GM18858 (cell line): ENCODE measurements at regions not wholly inside any gene's neighbourhood (a gene's known extent, or its start where the extent isn't known, plus 50 kb on each side); places are given as distances from the start of the nearest gene placed in this dataset.
"Not testable (repeated sequence)": the region's sequence is repeated elsewhere in the genome, so short reads cannot be mapped to it uniquely, and the experiment has no call there.

Experiments
- ATAC-seq: cut with Tn5 transposase; IDR thresholded peaks from one replicate; pipeline ENCODE4 v1.9.1; 2021; ENCODE audit not compliant: unreplicated experiment

DNA sequence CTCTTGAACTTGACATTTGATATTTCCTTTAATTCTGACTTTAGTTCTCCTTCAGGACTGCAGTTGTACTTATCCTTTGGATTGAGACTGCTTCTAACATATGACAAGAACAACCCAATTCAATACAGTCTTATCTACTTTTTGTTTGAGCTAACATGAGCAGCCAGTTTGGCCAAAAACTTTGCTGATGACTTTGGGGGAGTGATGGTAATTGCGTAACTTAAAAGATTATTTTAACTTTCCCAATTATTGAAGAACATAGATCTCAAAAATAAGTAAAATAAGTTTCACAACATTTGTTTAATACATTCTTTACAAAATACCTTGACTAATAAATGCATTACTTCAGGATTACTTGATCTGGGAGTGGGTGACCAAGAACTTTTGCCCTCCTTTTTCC is 1311.1 kb upstream of the NRXN1 start:
- no peak for ATAC-seq

DNA sequence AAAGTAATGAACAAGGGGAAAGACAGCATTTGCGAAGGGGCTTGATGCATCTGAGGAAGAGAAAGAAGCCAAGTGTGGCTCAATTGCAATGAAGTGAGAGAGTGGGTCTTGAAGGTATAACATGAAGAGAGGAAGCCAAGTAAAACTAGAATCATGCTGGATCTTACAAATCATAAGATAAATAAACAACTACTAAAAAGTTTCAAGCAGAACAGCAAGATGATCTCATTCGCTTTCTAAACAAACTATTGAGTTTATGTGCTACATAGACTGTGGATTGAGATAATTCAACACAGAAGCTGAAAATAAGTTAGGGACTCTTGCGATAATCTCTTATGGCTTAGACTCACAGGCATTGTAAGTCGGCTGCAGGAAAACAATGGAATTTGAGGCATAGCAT is 1310.5 kb upstream of the NRXN1 start:
- ATAC-seq = no peak

DNA sequence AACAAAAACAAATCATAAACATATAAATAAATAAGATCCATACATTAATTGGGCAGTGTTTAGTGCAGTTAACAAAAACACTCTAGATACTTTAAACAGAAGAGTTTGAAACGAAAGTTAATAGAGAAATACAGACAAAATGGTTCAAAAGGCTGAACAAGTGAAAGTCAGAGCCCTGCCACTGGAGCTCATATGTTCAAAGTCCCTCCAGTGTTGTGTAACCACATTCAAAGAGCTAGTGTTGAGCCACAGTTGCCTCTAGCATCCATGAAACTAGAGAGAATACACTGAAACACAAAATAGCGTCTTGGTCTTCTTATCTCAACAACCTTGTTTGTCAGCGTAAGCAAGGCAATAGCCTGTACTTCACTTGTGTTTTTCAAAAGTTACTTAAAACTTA is 1309.8 kb upstream of the NRXN1 start:
- no peak for ATAC-seq

DNA sequence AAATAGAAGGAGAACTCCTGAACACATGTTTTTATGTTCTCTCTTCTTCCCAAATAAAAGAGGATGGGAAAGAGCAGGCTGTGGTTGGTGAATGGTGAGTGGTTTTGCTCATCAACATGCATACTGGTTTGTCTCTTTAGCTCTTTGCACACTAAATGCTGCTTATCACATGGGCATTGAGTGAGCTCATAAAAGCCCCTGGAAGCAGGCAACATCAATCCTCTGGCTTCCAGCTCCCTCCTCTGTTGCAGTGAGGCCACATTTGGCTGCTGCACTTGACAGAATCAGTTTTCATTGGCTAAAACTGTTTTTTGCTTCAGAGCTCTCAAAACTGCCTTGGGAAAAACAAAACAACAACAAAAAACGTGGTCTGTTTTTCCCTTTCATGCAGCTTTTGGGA is 1308.2 kb upstream of the NRXN1 start:
- ATAC-seq = no peak

DNA sequence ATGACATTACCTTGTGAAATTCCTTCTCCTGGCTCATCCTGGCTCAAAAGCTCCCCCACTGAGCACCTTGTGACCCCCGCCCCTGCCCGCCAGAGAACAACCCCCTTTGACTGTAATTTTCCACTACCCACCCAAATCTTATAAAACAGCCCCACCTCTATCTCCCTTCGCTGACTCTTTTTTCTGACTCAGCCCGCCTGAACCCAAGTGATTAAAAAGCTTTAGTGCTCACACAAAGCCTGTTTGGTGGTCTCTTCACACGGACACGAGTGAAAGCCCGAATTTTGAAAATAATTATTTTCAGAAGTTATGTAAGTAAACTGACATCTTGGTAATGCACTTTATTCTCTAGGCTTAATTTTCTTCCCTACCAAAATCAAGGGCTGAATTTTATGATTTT is 1305.9 kb upstream of the NRXN1 start:
- ATAC-seq = not testable (repeated sequence)

DNA sequence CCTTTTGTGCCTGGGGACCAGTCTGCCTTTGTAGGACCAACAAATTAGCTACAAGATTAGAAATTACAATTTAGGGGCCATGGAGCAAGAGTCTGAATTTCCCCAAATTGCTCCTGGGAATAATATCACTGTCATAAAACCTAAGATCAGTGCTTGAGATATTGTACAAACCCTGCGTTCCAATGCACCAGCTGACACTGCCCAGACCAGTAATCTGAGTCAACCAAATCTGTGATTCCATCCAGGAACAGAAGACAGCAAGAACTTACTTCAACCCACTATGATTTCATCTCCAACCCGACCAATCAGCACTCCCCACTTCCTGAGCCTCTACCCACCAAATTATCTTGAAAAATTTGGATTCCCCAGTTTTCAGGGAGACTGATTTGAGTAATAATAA is 1305.0 kb upstream of the NRXN1 start:
- no peak for ATAC-seq

DNA sequence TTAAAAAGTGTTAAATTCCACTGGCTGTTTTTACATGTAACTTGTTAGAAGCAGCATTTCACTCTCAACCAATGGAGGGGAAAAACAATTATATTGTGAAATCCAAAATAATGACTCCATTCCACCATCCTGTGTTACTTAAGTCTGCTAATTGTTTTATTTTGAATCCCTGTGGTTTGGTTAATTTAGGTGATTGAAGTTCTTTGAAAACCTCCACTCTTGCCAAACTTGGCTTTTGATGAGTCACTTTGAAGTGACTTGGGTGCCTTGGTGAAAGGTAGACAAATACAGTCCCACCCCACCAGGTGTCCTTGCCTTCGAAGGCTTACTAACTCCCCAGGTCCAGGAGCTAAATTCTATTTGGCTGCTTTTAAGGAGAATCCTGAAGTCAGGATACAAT is 1303.8 kb upstream of the NRXN1 start:
- ATAC-seq = no peak

DNA sequence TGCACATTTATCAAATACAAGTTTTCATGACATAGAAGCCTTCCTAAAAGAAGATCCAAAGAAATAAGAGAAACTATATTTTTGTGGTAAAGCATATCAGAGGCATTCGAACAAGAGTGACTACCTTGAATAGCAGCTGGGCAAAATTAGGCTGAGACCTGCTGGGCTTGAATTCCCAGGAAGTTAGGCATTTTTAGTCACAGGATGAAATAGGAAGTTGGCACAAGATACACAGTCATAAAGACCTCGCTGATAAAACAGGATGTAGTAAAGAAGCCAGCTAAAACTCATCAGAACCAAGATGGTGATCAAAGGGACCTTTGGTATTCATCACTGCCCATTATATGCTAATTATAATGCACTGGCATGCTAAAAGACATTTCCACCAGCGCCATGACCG is 1302.3 kb upstream of the NRXN1 start:
- no peak for ATAC-seq

DNA sequence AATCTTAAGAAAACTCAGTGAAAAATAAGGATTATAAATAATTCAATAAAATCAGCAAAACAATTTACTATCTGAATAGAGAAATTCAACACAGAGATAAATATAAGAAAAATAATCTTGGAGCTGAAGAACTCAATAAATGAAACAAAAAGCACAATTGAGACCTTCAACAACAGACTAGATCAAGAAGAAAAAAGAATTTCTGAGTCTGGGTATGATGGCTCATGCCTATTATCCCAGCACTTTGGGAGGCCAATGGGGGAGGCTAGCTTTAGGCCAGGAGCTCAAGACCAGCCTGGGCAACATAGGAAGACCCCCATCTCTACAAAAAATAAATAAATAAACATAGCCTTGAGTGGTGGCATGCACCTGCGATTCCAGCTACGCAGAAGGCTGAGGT is 1295.7 kb upstream of the NRXN1 start:
- ATAC-seq = no peak

DNA sequence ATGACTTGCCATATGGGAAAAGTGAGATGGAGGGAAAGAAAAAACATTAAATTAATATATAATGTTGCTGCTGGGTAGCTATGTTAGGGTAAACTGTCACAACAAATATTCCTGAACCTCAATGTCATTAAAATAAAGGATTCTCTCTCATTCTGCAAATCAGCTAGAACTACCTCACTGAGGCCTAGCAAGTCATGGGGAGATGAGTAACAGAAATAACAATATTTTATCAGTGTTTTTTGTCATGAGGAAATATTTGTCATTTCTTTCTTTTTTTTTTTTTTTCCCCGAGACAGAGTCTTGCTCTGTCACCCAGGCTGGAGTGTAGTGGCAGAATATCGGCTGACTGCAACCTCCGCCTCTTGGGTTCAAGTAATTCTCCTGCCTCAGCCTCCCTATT is 1282.3 kb upstream of the NRXN1 start:
- ATAC-seq = no peak

DNA sequence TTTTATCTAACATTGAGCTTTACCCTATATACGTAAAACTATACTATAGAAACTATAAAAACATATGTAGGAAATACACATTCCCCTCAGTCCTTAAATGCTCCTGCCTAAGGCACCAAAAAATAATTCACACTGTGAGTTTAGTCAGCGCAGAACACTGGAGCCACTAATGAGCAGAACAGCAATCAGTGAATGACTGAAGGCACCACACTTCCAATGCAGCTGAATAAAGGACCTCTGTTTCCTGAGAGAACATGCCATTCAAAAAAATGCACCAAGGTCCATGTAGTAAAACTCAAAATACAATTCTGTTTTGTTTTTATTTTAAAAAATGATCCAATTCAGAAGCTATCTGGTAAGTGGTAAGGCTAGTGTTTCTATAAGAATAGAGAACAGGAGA is 1280.6 kb upstream of the NRXN1 start:
- ATAC-seq = no peak

DNA sequence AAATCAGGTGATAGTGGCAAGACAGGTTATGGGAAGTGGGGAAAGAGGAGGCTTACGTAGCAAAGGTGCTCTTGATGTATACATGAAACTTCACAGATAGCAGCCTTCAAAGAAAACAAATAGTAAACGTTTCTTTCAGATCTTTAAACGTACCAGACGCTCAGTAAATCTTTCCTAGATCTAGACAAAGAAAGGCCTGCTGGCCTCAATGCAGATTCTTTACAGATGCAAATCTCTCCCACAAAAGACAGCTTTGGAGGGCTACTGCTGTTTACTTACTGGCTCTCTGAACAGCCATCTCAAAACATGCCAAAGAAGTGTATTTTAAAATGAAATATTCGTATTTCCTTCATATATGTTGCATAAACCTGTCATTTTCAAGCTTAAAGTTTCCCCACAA is 1279.9 kb upstream of the NRXN1 start:
- no peak for ATAC-seq

DNA sequence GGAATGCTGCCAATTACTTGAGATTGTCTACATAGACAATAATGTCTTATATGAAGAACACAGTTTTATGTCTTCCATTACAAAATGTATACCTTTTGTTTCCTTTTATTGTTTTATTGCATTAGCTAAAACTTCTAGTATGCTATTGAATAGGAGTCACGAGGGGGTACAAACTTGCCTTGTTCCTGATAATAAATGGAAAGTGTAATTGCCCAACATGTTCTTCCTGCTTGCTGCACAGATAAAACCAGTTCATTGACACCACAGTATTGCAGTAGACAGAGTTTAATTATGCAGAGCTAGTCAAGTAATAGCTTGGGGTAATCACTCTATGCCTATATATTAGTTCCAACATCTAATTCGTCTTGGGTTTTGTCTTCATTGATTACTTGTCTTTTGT is 1276.2 kb upstream of the NRXN1 start:
- no peak for ATAC-seq

DNA sequence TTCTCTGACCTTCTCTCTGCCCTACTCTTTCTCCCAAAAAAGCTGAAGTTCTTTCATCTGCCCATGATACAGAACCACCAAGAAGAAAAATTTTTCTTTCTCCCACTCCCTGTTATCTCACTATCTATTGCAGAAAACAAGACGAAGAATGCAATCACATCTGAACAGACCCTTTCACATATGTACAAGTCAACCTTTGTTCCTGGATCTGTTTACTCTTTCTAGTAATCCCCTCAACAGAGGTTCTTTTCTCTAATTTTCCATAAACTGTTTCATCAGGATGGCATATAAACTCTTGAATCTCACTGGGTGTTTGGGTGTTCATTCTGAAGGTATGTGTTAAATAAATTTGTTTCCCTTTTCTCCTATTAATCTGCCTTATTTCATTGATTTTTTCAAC is 1262.7 kb upstream of the NRXN1 start:
- ATAC-seq = no peak

DNA sequence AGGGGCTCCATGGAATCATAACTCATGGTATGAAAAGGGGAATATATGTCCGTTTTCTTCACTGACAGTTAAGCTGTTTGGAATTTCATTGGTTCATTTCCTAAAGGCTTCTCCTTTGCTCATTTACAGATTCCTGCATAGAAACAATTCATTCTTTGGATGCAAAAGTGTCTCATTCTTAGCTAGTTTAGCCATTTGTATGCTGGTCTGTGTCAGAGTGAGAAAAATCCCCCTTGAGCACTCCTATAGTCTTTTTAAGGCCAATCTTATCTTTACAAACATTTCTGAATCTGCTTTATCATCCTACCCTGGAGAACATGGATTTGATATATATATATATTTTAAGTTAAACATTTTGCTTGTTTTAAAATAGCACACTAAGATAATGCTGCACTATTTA is 1260.9 kb upstream of the NRXN1 start:
- ATAC-seq = no peak

DNA sequence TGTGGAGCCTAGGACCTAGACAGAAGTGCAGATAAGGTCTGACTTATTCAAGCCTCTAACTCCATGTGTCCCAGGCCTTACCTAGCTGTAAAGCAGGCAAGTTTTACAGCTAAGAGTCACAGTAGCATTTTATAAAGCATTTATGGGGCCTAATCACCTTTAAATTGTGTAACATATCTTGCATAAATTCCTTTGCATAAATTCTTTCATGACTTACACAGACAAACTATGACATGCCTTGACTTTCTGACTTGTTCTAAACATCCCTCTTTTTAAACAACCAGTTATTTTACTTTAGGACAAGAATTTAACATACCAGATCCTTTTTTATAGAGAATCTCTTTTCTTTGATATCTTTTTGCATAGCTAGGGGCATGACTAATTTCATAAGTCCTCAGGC is 1257.8 kb upstream of the NRXN1 start:
- no peak for ATAC-seq

DNA sequence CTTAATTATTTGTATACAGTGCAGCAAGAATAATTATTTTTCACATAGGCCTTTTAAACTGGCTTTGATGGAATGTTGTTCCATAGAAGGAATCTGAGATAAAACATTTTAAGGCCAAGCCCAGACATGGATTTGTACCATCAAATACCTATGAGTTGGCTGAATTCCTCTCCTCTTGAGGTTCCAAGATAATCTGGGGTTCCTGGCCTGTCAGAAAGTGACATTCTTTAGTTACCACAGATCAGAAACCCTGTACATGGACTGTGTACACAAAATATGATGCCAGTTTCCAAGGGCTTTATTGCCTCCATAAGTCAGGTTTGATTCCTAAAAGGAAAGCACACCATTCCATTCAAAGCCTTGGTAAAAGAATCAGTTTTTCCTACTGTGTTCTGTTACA is 1256.7 kb upstream of the NRXN1 start:
- no peak for ATAC-seq

DNA sequence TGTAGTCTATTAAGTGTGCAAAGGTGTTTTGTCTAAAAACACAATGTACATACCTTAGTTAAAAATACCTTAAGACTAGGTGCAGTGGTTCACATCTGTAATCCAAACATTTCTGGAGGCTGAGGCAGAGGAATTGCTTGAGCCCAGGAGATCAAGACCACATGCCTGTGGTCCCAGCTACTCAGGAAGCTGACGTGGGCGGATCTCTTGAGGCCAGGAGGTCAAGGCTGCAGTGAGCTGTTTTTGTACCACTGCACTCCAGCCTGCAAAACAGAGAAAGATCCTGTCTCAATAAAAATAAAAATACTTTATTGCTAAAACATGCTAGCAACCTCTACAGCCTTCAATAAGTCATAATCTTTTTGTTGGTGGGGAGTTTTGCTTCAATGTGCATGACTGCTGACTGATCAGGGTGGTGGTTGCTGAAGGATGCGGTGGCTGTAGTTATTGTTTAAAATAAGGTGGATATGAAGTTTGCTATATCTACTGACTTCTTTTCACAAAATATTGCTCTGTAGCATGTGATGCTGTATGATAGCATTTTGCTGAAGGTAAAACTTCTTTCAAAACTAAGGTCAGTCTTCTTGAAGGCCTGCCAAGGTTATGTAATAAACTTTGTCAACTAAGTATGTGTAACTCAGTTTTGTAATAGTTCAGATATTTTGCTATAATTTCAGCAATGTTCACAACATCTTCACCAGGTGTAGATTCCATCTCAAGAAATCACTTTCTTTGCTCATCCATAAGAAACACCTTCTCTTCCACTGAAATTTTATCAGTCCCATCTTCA is 1238.0 kb upstream of the NRXN1 start:
- ATAC-seq = no peak

DNA sequence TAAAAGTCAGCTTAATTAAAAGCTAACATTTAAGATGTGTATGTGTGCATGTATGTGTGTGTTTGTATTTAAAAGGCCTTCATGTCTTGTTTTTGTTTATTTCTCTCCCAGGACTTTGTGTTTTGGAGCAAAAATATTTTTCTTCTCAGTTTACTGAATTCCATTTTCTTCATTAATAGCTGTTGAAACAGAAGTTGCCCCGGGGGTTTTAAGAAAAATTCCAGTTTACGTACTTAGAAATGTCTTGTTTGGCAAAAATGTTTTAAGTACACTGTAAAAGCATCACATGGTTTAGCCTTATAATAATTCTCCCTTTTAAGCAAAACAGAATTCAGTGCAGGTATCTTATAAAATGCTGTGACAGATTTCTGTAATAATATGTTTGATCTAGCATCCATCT is 1233.0 kb upstream of the NRXN1 start:
- no peak for ATAC-seq

DNA sequence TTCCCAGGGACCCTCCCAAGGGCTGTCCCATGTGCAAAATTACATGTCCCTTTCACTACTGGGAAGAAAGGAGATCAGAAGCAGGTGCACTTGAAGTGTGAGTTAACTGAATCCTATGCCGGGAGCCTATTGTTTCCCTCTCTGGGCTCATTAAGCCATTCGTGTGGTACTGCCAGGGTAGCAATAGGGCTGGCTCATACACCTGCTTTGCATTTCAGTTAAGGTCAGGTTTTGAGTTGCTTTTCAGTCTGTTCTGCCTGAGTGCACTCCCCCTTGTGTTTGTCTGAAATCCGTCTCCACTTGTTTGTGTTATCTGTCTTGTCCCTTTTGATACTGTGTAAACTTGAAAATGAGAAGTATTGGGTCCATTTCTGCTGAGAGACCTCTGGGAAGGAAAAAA is 1232.6 kb upstream of the NRXN1 start:
- ATAC-seq = no peak

DNA sequence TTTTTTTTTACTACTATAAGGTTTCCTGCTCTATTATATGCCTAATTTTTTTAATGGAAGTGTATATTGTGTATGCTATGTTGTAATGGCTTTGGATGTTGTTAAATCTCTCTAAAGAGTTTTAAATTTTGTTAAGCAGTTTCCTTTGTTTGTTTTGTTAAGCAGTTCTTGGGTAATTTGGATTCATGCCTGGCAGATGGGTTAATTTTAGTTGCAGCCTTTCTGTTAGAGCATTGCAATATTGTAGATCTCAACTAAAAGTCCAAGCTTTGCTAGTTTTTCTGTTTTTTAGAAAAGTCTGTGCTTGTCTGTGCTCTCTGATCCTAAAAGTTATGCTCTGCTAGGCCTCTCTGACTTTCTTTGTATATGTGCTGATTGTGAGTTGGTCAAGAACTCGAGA is 1229.0 kb upstream of the NRXN1 start:
- ATAC-seq = no peak

DNA sequence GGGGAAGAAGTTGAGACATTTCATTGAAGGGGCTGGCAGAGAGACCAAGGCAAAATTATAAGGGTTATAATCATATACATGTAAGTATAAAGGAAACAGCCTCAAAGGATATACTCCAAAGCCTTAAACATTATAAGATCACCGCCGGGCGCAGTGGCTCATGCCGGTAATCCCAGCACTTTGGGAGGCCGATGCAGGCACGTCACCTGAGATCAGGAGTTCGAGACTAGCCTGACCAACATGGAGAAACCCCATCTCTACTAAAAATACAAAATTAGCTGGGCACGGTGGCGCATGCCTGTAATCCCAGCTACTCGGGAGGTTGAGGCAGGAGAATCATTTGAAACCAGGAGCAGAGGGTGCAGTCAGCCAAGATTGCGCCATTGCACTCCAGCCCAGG is 1227.0 kb upstream of the NRXN1 start:
- not testable (repeated sequence) for ATAC-seq

DNA sequence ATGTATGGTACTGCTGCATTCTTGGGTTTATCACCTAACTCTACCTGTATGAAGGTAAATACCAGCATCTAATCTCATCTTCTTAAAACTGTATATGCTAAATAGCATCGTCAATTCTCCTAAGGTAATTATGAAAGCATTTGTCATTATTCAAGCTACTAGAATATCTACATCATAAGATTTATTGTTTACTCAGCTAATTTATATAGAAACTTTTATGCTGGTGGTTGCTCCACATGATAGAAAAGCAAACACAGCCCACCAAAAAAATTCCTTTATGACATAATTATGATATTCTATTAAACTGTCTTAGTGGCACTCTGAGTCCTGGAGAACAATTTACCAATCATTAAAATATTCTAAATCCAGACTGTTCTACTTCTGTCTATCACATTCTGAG is 1226.1 kb upstream of the NRXN1 start:
- ATAC-seq = no peak
